ENCODE measurements at regions not wholly inside any gene's neighbourhood (a gene's known extent, or its start where the extent isn't known, plus 50 kb on each side); places are given as distances from the start of the nearest gene placed in this dataset.

DNA sequence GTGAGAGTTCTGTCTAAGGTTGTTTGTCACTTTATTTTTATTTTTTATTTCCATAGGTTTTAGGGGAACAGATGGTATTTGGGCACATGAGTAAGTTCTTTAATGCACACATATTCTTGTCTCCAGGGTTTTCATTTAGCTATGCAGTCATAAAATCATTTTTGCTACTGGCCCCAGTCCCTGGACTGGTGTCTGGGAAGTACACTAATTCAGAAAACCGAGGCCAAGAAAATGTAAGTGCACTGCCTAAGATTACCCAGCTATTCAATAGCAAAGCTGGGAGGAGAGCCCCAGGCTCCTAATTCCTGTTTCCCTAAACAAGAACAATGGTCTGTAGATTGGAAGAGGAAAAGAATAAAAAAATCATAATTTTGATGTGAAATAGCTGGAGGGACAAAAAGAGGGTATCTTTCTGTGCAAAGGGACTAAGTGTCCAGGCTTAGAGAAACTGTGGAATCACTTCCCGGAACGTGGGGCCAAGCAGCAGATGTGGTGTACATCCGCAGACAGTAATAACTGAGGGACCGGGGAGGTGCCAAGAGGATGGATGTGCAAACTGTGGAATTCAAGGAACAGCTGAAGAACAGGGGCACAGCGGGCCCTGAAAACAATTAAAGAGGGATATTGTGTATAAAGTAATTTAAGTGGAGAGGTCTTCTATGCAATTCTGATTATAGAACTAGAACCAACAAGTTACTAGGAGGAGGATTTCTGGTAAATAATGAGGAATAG lies 236.3 kb downstream of the ACKR3 start:
- peak; percentile 47 for DNase-seq

DNA sequence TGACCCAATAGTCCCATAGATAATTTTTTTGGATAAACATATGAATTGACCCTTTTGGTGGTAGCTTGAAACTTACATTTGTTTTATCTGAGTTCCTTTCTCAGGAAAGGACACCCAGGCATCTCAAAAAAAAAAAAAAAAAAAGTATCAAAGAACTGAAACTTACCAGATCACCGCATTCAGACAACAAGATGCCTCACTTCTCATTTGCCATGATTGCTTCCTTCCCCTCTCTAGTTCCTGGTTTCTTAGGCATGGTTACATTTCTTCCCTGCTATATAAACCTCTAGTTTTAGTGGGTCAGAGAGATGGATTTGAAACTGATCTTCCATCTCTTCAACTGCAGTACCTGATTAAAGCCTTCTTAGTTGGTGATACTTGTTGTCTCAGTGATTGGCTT lies 240.1 kb downstream of the ACKR3 start:
- DNase-seq = no peak

DNA sequence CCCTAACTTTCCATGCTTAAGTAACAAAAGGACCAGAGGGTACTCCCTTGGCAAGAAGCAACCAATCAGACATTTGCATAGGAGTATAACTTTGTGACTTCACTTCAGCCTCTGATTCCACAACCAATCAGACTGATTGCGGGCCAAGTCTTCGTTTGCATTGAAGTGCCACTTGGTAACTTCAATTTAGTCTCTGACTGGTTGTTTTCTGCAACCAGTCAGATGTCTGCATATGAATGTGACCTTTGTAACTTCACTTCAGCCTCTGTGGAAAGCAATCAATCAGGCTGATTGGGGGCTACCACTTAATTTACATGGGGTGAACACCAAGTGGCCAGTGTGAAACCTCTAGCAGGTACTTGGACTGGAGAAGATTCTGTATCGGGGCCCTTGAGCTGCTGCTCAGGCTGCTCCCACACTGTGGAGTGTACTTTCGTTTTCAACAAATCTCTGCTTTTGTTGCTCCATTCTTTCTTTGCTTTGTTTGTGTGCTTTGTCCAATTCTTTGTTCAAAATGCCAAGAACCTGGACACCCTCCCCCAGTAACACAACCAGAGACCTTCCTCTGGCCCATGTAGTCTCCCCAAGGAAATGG lies 241.5 kb downstream of the ACKR3 start:
- no peak for DNase-seq

DNA sequence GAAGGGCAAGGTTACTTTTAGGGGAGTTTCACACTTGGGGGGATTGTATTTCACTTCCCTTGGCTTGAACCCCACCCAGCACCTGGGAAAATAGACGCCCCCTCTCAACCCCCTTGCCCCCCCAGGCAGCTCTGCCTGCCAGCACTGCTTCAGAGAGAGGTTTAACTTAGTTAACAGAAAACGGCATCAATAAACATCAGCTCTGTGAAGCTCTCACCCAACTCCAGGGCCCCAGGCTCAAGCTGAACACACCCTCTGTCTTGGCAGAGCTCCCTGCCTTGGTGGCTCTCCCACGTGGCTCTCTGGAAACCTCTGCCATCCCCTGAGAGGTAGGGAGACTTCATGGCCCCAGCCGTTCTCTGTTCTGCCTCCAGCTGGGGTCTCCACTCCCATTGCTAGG lies 244.1 kb downstream of the ACKR3 start:
- DNase-seq = peak; percentile 28

DNA sequence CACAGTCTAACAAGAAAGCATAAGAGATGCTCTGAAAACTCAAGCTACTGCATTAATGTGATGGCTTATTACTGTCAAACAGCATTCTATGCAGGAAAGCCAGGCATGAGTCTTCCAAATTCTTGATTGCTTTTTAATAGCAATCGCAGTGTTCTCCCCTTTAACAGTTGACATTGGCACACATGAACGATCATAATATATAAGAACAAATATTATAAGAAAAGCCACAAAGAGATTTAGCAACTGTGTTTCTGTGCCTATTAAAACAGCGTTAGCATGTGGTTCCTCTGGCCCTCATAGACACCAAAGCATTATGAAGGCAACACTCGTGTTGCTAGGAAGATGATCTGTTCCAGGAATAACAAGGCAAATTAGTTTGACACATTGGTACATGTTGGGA lies 245.0 kb downstream of the ACKR3 start:
- no peak for DNase-seq

DNA sequence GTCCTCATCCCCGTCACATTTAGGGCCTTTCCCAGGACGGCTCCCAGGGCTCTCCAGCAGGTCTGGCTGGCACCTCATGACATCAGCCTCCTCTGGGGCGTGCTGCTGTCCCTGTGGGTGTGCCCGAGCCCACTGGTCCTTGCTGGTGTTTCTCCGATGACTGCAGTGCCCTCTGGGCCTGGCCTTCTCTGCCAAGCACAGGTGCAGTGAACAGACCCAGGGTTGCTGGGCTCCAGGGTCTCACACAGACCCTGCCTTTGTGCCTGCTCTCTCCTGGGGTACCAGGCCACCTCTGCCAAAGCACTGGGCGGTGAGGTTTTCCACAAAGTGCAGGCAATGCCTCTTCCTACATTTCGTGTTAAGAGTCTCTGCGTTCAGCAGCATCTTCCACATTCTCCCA lies 246.1 kb downstream of the ACKR3 start:
- no peak for DNase-seq

DNA sequence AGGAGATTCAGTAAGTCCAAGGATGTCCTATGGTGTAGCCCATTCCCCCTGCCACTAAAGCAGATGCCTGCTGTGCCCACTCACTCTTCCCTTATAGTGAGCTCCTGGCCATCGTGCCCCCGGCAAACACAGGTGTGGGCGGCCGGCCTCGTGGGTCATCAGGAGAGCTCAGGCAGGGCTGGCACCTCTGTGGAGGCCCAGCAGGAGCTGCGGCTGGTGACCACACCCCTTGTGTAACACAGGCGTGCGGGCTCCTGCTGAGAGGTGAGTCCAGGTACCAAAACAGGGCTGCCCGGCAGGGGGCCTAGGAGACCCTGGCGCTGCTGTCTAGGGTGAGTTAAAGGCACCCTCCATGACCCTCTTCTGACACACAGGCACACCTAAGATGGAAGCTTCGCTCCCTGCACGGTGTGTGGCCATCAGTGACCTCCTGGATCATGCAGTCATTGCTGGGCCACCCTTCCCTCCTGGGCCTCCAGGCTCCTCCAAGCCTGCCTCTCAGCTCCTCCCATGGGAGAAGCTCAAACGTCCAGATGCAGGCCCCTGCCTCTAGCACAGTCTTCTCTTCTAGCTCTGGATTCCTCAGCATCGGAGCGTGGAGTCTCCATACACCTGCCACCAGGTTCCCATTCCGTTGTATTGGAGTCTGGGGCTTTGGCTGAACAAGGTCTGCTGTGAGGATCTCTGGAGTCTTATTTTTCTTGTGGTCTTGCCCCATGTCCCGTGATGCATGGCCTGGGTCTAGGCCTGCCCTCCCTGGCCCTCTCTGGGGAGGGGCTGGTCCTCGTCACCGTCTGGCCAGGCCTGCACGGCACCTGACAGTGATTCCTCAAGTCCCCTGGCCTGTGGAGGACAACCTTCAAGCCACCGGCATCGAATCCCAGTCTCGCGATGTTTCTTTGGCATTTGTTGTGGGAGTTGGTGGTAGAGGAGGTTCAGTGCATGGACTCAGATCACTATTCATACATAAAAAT lies 246.9 kb downstream of the ACKR3 start:
- DNase-seq = no peak

DNA sequence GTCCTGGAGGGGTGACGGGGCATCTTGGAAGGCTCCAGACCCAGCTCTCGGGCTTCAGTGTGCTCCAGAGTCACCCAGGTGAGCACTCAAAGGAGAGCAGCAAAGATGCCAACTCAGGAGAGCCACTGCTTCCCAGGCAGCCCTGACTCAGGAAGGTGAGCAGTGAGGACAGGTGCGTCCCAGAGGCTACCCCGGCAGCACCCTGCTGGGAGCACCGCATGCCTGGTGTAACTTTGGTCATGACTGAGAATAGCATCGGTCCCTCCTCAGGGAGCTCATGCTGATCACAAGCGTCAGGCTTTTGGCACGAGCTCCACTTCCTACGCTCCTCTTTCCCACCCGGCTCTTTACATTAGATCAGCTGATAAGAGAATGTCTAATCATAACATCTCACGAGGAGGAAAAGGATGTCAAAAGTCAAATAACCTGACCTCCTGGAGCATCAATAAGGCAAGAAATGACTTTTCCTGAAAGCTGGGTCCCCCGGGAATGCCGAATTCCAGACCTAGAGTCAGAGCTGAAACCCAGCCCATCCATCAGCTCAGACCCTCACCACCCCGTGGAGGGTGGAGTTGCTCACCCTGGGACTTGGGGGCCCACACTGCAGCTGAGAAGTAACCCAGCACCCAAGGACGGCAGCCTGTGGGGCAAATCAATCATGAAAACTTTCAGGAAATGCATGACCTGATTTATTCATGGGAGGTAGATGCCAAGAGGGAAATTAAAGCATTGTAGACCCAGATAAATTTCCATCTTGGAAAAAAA lies 248.8 kb downstream of the ACKR3 start:
- no peak for DNase-seq

DNA sequence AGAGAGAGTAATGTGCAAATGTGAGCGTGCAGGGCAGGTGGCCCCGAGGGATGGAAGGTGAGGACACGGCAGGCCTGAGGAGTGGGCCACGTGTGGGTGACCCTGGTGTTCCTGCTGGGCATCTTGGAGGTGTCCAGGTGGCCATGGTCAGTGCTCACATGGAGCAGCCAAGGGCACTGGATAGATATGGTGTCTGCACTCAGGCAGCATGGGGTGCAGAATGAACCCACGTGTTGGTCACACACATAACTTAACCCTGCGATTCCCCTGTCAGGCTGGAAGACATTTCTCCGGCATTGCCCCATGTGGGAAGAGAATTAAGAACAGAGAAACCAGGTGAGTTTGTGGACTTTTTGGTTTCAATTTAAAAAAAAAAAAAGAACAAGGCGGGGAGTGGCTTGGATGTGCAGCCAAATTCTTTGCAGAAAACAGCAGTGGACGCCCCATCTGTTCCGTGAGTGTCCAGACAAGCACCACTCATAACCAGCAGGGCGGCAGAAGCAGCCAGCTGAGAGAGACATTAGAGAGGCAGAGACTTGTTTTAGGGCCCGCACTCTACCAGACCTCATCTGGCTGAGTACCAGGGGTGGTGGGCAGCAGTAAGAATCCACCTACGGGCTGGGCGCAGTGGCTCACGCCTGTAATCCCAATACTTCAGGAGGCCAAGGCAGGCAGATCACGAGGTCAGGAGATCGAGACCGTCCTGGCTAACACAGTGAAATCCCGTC lies 249.8 kb downstream of the ACKR3 start:
- DNase-seq = no peak

DNA sequence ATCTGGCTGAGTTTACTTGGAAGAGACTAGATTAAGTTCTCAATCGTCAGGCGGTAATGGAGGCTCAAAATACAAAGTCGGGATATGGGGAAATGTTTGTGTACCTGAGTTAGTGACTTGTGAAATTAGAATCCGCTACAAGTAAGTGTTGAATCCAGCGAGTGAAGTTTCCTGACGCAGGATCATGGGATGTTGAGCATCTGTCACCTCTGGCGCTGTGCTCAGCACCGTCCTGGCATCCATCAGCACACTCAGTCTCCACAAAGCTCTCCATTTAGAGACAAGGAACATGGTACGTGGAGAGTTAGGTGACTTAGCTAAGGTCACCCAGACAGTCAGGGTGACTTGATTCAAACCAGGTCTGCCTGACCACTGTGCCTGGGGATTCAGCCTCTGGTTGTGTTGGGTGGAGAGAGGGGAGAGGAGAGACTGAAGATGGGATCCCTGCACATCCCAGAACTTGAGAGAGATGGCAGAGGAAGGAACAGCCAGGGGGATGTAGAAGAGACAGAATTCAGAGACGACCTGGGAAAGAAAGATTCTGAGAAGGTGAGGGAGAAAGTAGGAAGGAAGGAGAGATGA lies 251.2 kb downstream of the ACKR3 start:
- no peak for DNase-seq

DNA sequence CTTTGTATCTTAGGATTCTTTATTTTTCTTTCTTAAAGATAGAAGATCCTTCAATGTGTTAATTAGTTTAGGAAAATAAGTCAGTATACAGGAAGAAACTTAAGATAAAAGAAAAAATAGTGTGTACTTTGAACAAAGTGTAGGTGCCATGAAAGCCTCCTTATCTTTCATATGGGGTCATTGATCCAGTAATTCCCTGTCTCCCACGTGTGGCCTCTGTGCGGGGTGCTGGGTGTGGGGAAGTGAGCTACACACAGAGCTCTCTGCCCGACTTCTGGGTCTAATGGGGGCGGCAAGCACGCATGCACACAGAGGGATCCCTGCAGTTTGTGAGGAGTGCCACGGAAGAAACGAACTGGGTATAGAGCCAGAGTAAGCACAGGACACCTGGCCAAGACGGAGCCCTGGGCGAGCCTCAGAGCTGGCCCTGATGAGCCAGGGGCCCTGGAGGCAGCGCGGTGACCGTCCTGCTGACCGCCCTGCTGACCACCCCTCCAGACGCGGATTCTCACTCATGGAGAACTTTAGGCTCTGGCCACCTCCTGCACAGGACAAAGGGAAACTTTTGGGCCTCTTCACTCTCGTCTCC lies 253.5 kb downstream of the ACKR3 start:
- no peak for DNase-seq

DNA sequence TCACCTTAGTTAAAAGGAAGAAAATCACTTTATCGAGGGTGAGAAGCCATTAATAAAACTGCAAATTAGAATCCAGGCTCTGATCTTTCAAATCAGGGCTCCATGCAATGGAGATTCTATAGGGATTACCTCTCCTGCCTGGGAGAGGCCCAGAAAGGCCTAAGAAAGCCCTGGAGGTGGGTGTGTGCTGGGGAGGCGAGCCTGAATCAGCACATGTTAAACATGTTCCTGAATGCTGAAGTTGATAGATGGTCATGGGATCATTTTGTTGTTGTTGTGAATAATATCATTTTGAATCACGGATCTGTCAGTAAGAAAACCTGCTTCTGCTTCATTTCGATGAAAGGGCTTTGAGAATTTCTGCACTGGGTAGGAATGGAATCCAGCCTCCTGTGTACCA lies 254.3 kb downstream of the ACKR3 start:
- DNase-seq = no peak

DNA sequence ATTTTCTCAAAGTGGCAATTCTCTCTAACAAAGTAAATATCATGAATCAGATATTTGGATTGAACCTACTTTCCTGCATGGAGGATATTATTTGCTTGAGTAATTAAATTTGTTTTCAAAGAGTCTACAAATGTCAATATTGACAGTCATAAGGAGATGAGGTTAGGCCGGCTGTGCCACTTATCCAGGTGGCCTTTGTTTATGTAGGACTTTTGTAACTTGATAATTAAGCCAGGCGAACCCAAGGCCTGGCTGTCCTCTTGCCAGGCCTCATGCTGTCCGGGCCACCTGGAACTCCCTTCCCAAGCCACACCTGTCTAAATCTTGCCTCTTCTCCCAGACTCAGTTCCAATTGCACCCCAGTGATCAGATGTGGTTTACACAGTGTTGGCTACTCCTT lies 255.2 kb downstream of the ACKR3 start:
- peak; percentile 78 for DNase-seq

DNA sequence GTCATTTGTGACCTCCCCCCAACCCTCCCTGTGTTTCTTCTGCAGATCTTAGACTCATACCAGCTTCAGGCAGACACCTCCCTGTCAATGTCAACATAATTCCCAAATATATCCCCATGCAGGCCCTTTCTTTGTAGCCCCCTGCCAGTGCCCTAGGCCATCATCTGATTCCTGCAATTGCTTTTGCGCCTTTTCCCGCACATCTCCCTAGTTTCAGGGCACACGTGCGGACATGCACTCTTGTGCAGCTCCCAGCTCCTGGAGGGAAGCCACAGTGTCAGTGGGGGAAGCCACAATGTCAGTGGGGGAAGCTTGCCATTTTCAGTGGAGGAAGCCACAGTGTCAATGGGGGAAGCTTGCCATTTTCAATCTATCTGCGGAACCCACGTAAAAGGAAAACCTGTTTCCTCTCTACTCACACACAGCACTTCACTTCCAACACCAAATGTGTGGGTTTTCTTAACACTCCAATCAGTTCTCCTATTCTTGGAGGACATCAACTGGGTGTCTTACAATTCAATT lies 256.4 kb downstream of the ACKR3 start:
- DNase-seq = no peak

DNA sequence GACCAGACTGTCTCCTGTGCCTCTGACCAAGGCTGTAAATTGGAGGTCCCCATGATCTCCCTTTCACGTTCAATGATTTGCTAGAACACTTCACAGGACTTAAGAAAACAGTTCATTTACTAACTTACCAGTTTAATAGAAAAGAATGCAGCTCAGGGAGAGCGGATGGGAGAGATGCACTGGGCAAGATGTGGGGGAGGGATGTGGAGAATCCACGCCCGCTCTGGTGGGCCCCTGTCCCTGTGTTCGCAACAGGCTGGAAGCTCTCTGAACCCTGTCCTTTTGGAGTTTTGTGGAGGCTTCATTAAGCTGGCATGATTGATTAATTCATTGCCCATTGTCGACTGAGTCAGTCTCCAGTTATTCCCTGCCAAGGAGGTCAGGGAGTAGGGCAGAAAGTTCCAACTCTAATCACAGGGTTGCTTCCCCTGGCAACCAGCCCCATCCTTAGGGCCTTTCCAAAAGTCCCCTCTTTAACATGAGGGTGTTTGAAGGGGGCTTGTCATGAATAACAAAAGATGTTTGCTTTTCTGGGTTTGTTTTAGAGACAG lies 257.1 kb downstream of the ACKR3 start:
- no peak for DNase-seq

DNA sequence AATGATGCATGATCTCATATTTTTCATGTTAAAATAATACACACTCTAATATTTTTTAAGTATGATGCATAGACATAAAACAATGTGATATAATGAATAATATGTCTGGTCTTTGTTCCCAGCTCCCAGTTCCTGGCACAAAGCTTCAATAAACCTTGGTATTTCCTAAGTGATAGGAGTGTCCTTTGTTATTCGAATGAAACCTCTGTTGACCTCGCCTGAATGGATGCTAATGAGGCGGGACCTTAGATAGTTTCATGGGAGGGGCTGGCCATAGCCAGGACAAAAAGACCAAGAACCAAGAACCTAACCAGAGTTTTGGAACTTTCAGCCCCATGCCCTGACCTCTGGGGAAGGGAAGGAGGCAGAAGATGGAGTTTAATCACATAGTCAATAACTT lies 257.7 kb upstream of the COPS8 start:
- DNase-seq = no peak

DNA sequence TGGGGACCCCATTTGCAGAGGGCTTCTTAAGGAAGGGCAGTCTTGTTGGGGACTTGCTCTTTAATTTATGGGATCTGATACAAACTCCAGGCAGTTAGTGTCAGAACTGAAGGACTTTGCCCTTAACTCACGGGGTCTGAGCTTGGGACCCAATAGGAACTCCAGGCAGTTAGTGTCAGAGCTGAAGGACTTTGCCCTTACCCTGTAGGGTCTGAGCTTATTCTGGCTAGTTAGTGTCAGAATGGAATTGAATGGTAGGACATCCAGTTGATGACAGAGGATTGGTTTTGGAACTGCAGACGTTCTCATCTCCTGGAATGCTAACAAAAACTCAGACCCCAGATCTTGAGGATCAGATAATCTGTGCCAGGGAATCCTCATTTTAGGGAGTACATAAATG lies 256.9 kb upstream of the COPS8 start:
- no peak for DNase-seq

DNA sequence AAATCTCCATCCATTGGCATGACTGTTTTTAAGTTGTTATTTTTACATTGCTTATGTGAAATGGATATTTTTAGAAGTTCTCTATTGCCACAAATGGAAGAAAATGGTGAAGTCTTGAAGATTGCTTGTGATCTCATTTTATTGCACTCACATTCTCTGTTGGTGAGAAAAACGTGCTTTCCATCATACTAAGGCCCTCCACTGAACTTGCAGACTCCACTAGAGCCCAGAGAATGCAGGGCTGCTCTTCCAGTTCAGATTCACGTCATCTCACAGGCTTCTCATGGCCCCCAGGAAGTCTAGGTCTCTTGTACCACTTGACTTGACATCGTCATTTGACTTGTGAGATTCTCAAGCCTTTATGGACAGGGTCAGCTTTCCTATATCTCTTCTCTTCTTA lies 254.8 kb upstream of the COPS8 start:
- no peak for DNase-seq

DNA sequence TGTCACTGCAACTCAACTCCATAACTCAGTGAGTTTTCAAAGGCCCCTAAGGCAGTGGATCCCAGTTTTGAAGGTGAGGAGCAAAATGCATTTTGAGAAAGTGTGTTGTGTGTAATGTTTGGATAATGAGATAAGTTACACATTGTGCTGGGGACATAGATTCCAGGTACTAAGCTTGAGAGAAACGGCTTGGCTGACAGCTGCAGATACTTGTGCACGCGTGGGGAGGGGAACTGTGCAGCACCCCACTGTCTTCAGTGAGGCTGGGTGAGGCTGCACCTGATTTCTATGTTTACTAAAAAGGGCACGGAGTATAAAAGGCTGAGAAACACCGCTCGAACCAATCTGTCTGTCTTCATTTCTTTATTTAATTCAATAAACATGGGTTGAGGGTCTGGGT lies 254.0 kb upstream of the COPS8 start:
- no peak for DNase-seq

DNA sequence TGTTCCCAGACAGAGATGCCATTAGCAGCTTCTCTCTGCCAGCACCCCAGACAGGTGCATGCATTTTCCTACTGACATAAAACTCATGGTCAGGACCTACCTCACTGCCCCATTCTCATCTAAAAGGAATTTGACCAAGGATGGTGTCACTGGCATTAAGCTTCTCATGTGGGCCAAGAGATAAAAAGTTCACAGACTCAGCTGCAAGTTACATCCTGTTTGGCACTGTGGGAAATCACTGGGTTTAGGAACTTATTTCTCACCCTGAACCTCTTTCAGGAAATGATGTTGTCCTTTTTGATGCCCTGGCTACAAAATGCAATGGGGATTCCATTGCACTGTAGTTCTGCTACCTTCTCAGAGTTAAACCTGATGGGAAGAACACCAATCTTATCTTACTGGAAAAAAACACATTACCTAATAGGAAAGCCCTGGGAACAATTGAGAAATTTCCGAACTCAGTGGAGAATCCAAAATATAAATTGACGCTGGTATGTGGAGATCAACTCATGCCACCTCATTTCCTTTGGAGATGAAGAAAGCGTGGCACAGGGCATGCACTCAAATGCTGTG lies 252.1 kb upstream of the COPS8 start:
- no peak for DNase-seq

DNA sequence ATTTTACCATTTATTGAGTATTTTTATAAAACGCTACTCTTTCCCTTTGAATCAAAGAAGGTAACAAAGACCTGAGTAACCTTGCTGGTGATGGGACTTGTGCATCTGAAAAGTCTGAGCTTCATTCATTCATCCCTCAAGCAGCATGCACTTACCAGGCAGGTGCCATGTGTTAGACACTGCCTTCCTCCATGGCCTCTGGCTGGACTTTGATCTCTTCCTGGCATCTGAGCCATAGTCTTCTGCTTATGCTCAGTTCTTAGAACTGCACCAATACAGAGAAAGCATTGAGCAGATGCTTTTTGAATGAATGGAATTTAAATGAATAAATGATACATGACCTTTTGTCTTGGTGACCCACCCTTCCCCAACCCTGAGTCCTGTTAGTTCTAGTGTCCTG lies 251.4 kb upstream of the COPS8 start:
- DNase-seq = no peak
